Heart right ventricle (tissue), 16 donors: ENCODE measurements at regions not wholly inside any gene's neighbourhood (a gene's known extent, or its start where the extent isn't known, plus 50 kb on each side); places are given as distances from the start of the nearest gene placed in this dataset.

Experiments
- ATAC-seq, 8 donors: fragments of 200-7000 bp; cut with Tn5 transposase; one replicate each; pipeline ENCODE4 v1.9.1; 2020; ENCODE audit warnings: mild to moderate bottlenecking in 8 of 8, moderate library complexity in 8 of 8, moderate number of reproducible peaks in 1 of 8
- DNase-seq, 2 donors: peaks; one replicate each; pipeline ENCODE4 v3.0.0-alpha.2; 2020
- H3K27ac ChIP-seq, 10 donors: fragments of 200-600 bp; sonication (generic) in 2 of 10; one replicate each; pipeline versions ENCODE4 v1.5.0 to v1.8.0; 2020 to 2022; ENCODE audit warnings: mild to moderate bottlenecking in 3 of 10
- H3K27me3 ChIP-seq, 7 donors: fragments of 200-600 bp; one replicate each; pipeline ENCODE4 v1.8.0; 2021 to 2022; ENCODE audit warnings: mild to moderate bottlenecking in 2 of 7
- H3K36me3 ChIP-seq, 9 donors: fragments of 200-600 bp; sonication (generic) in 1 of 9; one replicate each; pipeline versions ENCODE4 v1.5.0 to v1.8.0; 2020 to 2022; ENCODE audit warnings: mild to moderate bottlenecking in 2 of 9
- H3K4me1 ChIP-seq, 9 donors: fragments of 200-600 bp; sonication (generic) in 1 of 9; one replicate each; pipeline versions ENCODE4 v1.5.0 to v1.8.0; 2020 to 2022; ENCODE audit warnings: mild to moderate bottlenecking in 4 of 9
- H3K4me3 ChIP-seq, 10 donors: fragments of 200-600 bp; sonication (generic) in 2 of 10; one replicate each; pipeline versions ENCODE4 v1.5.0 to v1.8.0; 2020 to 2022; ENCODE audit warnings: mild to moderate bottlenecking in 7 of 10, moderate library complexity in 2 of 10
- H3K9me3 ChIP-seq, 11 donors: fragments of 200-600 bp in 10 of 11; sonication (generic) in 2 of 11; one replicate each; pipeline versions ENCODE4 v1.5.0 to v1.8.0; 2013 to 2022; ENCODE audit warnings: mild to moderate bottlenecking in 2 of 11, control low read depth in 1 of 11, moderate library complexity in 1 of 11
- WGBS, 2 donors: extraction: QIAGEN DNeasy Blood & Tissue Kit; methylation state at CpG; one replicate each; pipeline ENCODE4 v1.1.7; 2013; ENCODE audit warnings: inconsistent platforms in 1 of 2; 5-methylcytosine and 5-hydroxymethylcytosine counted together
- intact Hi-C, 10 donors: fragments of 100-400 bp; cut with DNase I; formaldehyde crosslinking; loops; one replicate each; pipeline versions ENCODE4 v1.11.1 to v1.14.2; 2022
- TF ChIP-seq, protein P1 (sequence below), 9 donors: fragments of 200-600 bp; sonication (generic) in 2 of 9; IDR thresholded peaks; one replicate each; pipeline versions ENCODE4 v1.5.0 to v1.8.0; 2021 to 2022; ENCODE audit warnings: antibody characterized with exemption in 9 of 9, mild to moderate bottlenecking in 5 of 9, moderate library complexity in 1 of 9
- donor health status: Arrhythmogenic right ventricular cardiomyopathy.
- donor health status: ischemic (EF 13 %, LVEDD 7.1; RV severe dilation, severe dysfunction).
- donor health status: healthy with polysubstance abuse.
- donor health status: DM: no; HTN: yes; CAD: no.
- donor health status: DM: no; HTN: no; CAD: no.
- donor health status: ischemic (EF 25% LVEDD 6.9; RV normal size, moderate dysfunction).
- donor health status: ischemic (EF 25% LVEDD 5.7; RV mildly dilated, moderate dysfunction).
- donor health status: healthy.
- donor health status: DM: yes; HTN: yes; CAD: no.
- donor health status: Ischemic cardiomyopathy.
- donor health status: ischemic (EF 35%, LVEDD 5.7; RV mildly dilated, moderate dysfunction).
- donor health status: nonischemic (EF 11% LVEDD 7.7; RV severe dilation, severe dysfunction).
- donor health status: DM: yes; HTN: yes; CAD: no.
- donor health status: PGD.
- donor health status: ischemic (EF 29% LVEDD 5.4; RV normal size, mild dysfunction).
- donor health status: nonischemic (EF 23%, LVEDD 6.1; RV moderate dilation, normal function).

DNA sequence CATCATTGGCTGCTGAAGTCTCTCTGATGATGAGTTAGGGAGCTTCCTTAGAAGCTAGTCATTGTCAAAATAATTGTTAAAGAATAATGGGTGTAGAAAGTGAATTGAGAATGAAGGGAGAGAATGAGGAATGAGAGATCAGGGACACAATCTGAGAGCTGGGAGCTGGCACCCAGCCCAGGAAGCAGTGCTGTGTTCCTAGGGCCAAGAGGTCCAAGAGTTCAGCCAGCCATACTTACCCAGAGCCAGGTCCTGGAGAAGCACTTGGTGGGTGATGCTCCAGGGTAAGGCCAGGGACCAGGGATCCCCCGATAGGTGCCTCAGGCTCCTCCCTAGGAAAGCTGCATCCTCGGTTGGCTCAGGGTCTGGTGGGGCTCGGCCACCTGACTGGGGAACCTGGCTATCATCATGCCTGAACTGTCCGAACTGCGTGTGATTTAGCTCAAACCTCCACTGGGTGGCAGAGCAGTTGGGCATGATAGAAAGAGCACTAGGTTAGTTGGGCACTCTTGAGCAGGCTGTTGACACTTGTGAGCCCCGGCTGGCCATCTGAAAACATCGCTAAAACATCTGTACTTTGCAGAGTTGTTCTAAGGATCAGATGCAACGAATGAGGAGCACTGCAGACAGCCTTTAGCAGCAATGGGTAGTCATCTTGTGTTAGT is 123.9 kb upstream of the NCAM1 start:
- peak; percentile 10 to 45 for DNase-seq
- Histone ChIP-seq H3K36me3 (no peaks in the 10 kb centered on the region), H3K9me3 (no peaks in the 10 kb centered on the region), H3K4me1 (peaks cover 0 to 24% (median 10%) of the 10 kb centered on the region in 9 donors), H3K27ac (peak overlapping the region in 1 of 10 donors; percentile 19), H3K4me3 (no peak overlapping the region), H3K27me3 (no peaks in the 10 kb centered on the region)
- intact Hi-C loops: loop anchor here in 5 of 10 donors (5.0 to 10.0 kb wide), 5 partner anchors 115 to 278 kb away; partner anchors contain the start of gene NCAM1 (in 2 of the 5)
- peak; percentile 49 to 65 (median 63) for ATAC-seq
- TF ChIP-seq, protein P1, sequence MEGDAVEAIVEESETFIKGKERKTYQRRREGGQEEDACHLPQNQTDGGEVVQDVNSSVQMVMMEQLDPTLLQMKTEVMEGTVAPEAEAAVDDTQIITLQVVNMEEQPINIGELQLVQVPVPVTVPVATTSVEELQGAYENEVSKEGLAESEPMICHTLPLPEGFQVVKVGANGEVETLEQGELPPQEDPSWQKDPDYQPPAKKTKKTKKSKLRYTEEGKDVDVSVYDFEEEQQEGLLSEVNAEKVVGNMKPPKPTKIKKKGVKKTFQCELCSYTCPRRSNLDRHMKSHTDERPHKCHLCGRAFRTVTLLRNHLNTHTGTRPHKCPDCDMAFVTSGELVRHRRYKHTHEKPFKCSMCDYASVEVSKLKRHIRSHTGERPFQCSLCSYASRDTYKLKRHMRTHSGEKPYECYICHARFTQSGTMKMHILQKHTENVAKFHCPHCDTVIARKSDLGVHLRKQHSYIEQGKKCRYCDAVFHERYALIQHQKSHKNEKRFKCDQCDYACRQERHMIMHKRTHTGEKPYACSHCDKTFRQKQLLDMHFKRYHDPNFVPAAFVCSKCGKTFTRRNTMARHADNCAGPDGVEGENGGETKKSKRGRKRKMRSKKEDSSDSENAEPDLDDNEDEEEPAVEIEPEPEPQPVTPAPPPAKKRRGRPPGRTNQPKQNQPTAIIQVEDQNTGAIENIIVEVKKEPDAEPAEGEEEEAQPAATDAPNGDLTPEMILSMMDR (IDR thresholded peaks at IDR 0.05): peak in 7 of 9 donors; percentile 25 to 58 (median 43)
- WGBS, 2 donors: 47 to 60% methylated on average over 8 of the region's 8 CpGs

DNA sequence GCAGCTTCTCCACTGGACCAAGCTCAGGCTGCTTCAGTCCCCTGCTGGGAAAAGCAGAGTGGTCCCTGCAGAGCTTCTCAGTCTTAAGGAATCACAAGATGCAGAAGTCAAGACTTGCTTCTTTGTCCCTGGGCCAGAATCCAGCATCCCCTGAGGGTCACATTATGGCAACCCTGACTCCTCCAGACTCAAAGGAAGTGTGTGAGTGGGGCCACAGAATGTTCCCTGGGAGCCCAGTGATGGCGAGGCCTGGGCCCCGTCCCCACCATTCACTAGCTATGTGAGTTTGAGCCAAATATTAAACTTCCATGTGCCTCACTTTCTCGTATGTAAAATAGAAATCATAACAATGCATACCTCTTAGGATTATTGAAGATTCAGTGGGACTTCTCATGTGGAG is 122.2 kb upstream of the NCAM1 start:
- DNase-seq (no peak), ATAC-seq (no peak)
- WGBS, 2 donors: 81 to 82% methylated on average over 3 of the region's 3 CpGs
- intact Hi-C loops: loop anchor here in 5 of 10 donors (5.0 to 10.0 kb wide), 5 partner anchors 113 to 276 kb away; partner anchors contain the start of gene NCAM1 (in 2 of the 5)
- Histone ChIP-seq H3K27ac (no peak overlapping the region), H3K4me1 (peaks cover 0 to 15% (median 7%) of the 10 kb centered on the region in 9 donors), H3K27me3 (no peaks in the 10 kb centered on the region), H3K4me3 (no peak overlapping the region), H3K9me3 (no peaks in the 10 kb centered on the region), H3K36me3 (no peaks in the 10 kb centered on the region)
- TF ChIP-seq, protein P1 (IDR thresholded peaks at IDR 0.05): no peak

DNA sequence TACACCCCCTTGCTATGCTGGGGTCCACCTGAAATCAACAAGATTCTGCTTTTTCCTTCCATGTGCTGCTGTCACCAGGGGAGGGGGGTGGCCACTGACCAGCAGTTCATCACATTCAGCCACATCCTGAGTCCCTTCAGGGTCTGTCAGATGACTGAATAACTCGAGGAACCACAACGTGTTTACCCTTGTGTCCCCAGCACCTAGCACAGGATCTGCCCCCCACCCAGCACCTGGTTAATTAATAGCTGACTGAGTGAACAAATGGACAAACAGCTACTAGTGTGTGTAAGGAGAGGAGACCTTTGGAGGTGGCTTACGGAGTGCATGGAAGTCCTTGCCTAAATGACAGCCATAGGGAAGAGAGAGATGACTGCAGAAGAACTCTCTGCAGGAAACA is 119.5 kb upstream of the NCAM1 start:
- no peak overlapping the region for H3K4me3 ChIP-seq
- peaks cover 0 to 7% (median 0%) of the 10 kb centered on the region in 9 donors for H3K4me1 ChIP-seq
- TF ChIP-seq, protein P1 (IDR thresholded peaks at IDR 0.05): no peak
- no peaks in the 10 kb centered on the region for H3K9me3 ChIP-seq
- no peaks in the 10 kb centered on the region for H3K36me3 ChIP-seq
- no peaks in the 10 kb centered on the region for H3K27me3 ChIP-seq
- intact Hi-C loops: loop anchor here in 2 of 10 donors (10.0 kb wide), 2 partner anchors 113 to 273 kb away; no protein-coding TSS in a partner anchor
- DNase-seq (no peak), ATAC-seq (no peak)
- WGBS, 2 donors: 67 to 76% methylated on average over 3 of the region's 3 CpGs
- no peak overlapping the region for H3K27ac ChIP-seq

DNA sequence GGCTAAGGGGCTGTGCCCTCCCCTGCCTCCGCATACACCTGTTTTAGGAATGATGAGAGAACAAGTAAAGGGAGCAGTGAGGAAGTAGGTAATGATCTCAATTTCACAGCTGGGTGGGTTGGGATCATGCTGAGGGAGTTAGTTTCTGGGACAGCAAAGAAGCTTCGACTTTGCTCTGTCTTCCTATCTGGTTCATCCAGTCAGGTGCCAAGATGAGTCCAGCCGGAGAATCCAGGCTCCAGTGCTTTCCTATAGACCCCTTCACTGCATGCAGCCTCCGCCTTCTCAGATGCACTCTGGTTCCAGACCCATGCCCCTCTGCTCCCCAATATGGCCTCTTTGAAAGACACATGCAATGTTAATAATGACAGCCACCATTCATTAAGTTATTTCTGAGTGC is 119.1 kb upstream of the NCAM1 start:
- intact Hi-C loops: loop anchor here in 2 of 10 donors (10.0 kb wide), 2 partner anchors 113 to 273 kb away; no protein-coding TSS in a partner anchor
- H3K27me3 ChIP-seq: no peaks in the 10 kb centered on the region
- H3K27ac ChIP-seq: no peak overlapping the region
- 86 to 93% methylated on average over 4 of the region's 4 CpGs for WGBS, 2 donors
- H3K9me3 ChIP-seq: no peaks in the 10 kb centered on the region
- peaks cover 0 to 7% (median 0%) of the 10 kb centered on the region in 9 donors for H3K4me1 ChIP-seq
- H3K36me3 ChIP-seq: no peaks in the 10 kb centered on the region
- H3K4me3 ChIP-seq: no peak overlapping the region
- DNase-seq (no peak), ATAC-seq (no peak)
- TF ChIP-seq, protein P1 (IDR thresholded peaks at IDR 0.05): no peak
